Esophagus (tissue), 2 donors: ENCODE measurements at regions not wholly inside any gene's neighbourhood (a gene's known extent, or its start where the extent isn't known, plus 50 kb on each side); places are given as distances from the start of the nearest gene placed in this dataset.

Source experiments
- H3K27ac ChIP-seq, 2 donors: one replicate each; pipeline ENCODE4 v1.5.1; 2013; ENCODE audit warnings: low read depth in 2 of 2, mild to moderate bottlenecking in 2 of 2, inconsistent platforms in 1 of 2, low read length in 1 of 2, moderate library complexity in 1 of 2
- H3K27me3 ChIP-seq, 2 donors: one replicate each; pipeline ENCODE4 v1.6.1; 2013; ENCODE audit warnings: low read length in 2 of 2, control low read depth in 1 of 2, mild to moderate bottlenecking in 1 of 2; ENCODE audit not compliant: insufficient read depth in 2 of 2, control insufficient read depth in 1 of 2
- H3K36me3 ChIP-seq, 2 donors: one replicate each; pipeline ENCODE4 v1.6.1; 2013; ENCODE audit warnings: low read length in 1 of 2; ENCODE audit not compliant: control insufficient read depth in 2 of 2, insufficient read depth in 2 of 2
- H3K4me1 ChIP-seq, 2 donors: one replicate each; pipeline ENCODE4 v1.6.1; 2013; ENCODE audit warnings: low read length in 1 of 2; ENCODE audit not compliant: control insufficient read depth in 2 of 2, insufficient read depth in 2 of 2
- H3K4me3 ChIP-seq, 2 donors: one replicate each; pipeline ENCODE4 v1.5.1; 2013; ENCODE audit warnings: low read length in 2 of 2, mild to moderate bottlenecking in 2 of 2, low read depth in 1 of 2, moderate library complexity in 1 of 2
- H3K9me3 ChIP-seq, 2 donors: one replicate each; pipeline ENCODE4 v1.6.1; 2013; ENCODE audit warnings: mild to moderate bottlenecking in 2 of 2, low read depth in 1 of 2, low read length in 1 of 2, moderate library complexity in 1 of 2; ENCODE audit not compliant: control insufficient read depth in 2 of 2, insufficient read depth in 1 of 2
- WGBS, 2 donors: extraction: QIAGEN DNeasy Blood & Tissue Kit; methylation state at CpG; one replicate each; pipeline ENCODE4 v1.1.7; 2013; 5-methylcytosine and 5-hydroxymethylcytosine counted together
- donor health status: healthy with polysubstance abuse.
- donor health status: Bipolar disorder and iron deficiency.

DNA sequence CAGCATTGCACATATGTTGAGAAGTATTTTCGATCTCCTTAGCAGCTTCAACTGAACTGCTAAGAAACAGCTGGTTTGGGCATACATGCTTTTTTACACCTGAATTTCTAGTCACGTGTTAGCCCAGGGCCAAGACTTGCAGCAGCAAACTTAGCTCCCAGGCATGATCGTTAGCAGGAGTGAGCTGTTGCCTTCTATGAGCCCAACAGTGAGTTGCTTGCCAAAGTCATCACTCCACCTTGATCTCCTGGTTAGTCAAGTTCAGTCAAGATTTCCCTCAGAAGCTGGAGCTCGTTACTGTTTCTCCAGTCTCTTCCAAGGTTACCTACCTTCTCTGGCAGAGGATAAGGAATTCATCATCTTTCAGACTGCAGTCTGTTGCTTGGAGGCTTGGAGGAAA, 100.4 kb upstream of the SEMA6D start:
- Histone ChIP-seq H3K4me3 (no peak overlapping the region), H3K4me1 (no peaks in the 10 kb centered on the region), H3K27me3 (peaks cover 0 to 2% of the 10 kb centered on the region in 2 donors), H3K36me3 (no peaks in the 10 kb centered on the region), H3K9me3 (no peaks in the 10 kb centered on the region), H3K27ac (no peak overlapping the region)
- WGBS, 2 donors, result 48 to 67% methylated on average over 4 of the region's 4 CpGs

DNA sequence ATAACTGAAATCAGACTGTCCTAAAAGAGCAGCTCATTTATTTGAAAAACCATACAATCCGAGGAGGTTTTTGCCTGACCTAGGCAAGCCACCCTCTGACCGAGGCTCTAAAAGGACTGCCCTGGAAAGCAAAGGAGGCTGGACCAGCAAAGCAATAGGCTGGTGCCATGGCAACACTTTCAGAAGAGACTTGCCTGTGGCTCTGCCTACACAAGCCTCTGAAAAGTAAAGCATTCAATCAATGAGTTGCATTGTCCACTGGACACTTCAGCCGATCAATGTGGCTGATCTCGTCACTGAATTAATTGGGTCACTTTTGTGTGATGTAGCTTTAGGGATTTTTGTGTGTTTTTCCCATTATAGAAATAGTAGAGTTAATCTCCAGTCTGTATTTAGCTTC, 99.1 kb upstream of the SEMA6D start:
- Histone ChIP-seq H3K4me3 (no peak overlapping the region), H3K27me3 (peaks cover 0 to 2% of the 10 kb centered on the region in 2 donors)

GRCh38 chr15:47620960-47621681, 96.2 kb upstream of the SEMA6D start:
- Histone ChIP-seq H3K36me3 (no peaks in the 10 kb centered on the region), H3K4me3 (no peak overlapping the region), H3K9me3 (no peaks in the 10 kb centered on the region), H3K27ac (peak overlapping the region in 1 of 2 donors; percentile 2), H3K27me3 (peaks cover 0 to 2% of the 10 kb centered on the region in 2 donors), H3K4me1 (no peaks in the 10 kb centered on the region)
- 50 to 57% methylated on average over 7 of the region's 7 CpGs for WGBS, 2 donors

More for the DNA sequence above, 99.1 kb upstream of the SEMA6D start:
- Histone ChIP-seq H3K4me1 (no peaks in the 10 kb centered on the region), H3K36me3 (no peaks in the 10 kb centered on the region), H3K27ac (no peak overlapping the region), H3K9me3 (no peaks in the 10 kb centered on the region)
- WGBS, 2 donors, result 73 to 80% methylated on average over 4 of the region's 4 CpGs

DNA sequence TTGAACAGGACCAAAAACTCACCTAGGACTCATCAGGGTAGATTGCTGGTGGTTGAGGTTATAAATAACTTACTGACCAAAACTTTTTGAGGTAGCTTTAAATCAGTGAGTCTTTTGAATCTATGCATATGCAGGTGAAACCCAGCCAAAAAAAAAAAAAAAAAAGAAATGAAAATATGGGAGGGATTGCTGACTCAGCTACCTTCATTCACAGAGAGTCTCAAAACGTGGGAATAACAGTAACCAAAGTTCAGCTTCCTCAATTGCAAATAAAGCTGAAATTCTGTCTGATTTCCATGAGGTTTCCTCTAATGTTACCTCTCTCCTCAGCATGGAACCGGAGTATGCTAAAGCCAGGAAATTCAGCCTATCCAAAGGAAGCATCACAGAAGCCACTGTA, 95.2 kb upstream of the SEMA6D start:
- Histone ChIP-seq H3K27me3 (peaks cover 0 to 2% of the 10 kb centered on the region in 2 donors), H3K9me3 (no peaks in the 10 kb centered on the region), H3K27ac (no peak overlapping the region), H3K4me3 (no peak overlapping the region), H3K4me1 (no peaks in the 10 kb centered on the region), H3K36me3 (no peaks in the 10 kb centered on the region)
- 52 to 59% methylated on average over 2 of the region's 2 CpGs for WGBS, 2 donors

DNA sequence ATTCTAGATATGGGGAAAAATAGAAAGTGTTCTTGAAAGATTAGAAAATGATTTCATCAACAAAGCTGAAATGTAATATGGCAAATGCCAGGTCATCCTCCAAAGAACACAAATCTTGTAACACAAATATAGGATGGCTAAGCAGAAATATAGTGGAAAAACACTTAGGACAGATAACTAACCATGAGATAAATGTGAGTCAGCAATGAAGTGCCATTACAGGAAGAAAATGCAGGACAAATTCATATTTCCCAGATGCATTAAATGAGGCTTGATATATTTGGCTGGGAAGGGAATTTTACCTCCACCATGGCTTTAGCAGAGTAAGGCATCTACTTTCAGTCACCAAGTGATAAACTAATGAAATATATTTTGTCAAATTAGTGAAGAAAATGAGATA, 92.8 kb upstream of the SEMA6D start:
- no peaks in the 10 kb centered on the region for H3K4me1 ChIP-seq
- H3K27ac ChIP-seq, result no peak overlapping the region
- no peaks in the 10 kb centered on the region for H3K9me3 ChIP-seq
- H3K4me3 ChIP-seq, result no peak overlapping the region
- H3K27me3 ChIP-seq, result no peaks in the 10 kb centered on the region
- H3K36me3 ChIP-seq, result no peaks in the 10 kb centered on the region

GRCh38 chr15:47639042-47639441, 78.3 kb upstream of the SEMA6D start:
- H3K27me3 ChIP-seq, result no peaks in the 10 kb centered on the region
- WGBS, 2 donors, result 83 to 88% methylated on average over 1 of the region's 1 CpG
- H3K27ac ChIP-seq, result no peak overlapping the region
- H3K4me1 ChIP-seq, result no peaks in the 10 kb centered on the region
- H3K4me3 ChIP-seq, result no peak overlapping the region
- H3K9me3 ChIP-seq, result no peaks in the 10 kb centered on the region
- no peaks in the 10 kb centered on the region for H3K36me3 ChIP-seq

GRCh38 chr15:47640079-47640478, 77.2 kb upstream of the SEMA6D start:
- WGBS, 2 donors, result 93% methylated on average over 5 of the region's 5 CpGs
- Histone ChIP-seq H3K9me3 (no peaks in the 10 kb centered on the region), H3K27me3 (no peaks in the 10 kb centered on the region), H3K27ac (no peak overlapping the region), H3K4me1 (no peaks in the 10 kb centered on the region), H3K4me3 (no peak overlapping the region), H3K36me3 (no peaks in the 10 kb centered on the region)

DNA sequence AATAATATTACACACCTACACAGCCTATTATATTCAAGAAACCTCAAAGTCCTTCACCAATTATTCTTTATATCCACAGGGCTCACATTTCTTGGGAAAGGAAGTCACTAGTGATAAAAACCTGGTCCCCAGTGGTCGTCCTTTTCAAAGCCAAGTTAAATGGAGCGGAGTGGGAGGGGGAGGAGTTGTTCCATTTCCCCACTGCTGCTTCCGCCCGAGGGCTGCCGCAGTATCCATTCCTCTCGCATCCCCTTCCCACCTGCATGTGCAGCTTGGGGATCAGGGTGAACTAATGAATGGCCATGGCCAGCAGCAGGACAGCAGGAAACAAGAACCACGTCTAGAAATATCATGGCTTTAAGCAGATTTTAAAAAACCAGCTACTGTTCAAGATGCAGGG, 76.4 kb upstream of the SEMA6D start:
- no peaks in the 10 kb centered on the region for H3K4me1 ChIP-seq
- H3K9me3 ChIP-seq, result no peaks in the 10 kb centered on the region
- H3K27ac ChIP-seq, result no peak overlapping the region
- H3K27me3 ChIP-seq, result no peaks in the 10 kb centered on the region
- H3K36me3 ChIP-seq, result no peaks in the 10 kb centered on the region
- no peak overlapping the region for H3K4me3 ChIP-seq
- 75 to 85% methylated on average over 7 of the region's 7 CpGs for WGBS, 2 donors

DNA sequence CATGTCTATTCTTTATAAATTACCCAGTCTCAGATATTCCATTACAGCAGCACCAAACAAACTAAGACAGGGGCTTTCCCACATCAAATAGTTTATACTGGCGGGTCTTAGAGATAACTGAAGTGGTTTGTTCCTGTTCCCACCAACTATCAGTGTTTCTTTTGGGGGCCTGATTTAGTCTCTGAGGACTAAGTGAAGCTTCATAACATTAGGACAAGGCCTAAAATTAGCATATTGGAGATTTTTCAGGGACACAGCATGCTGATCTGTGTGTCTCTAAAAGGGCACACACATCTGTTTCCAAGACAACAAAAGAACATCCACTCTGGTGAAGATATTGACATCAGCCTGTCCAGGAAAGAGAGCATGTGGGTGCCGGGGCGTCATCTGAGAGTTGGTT, 72.6 kb upstream of the SEMA6D start:
- Histone ChIP-seq H3K4me1 (no peaks in the 10 kb centered on the region), H3K27me3 (no peaks in the 10 kb centered on the region), H3K27ac (no peak overlapping the region), H3K9me3 (no peaks in the 10 kb centered on the region), H3K36me3 (no peaks in the 10 kb centered on the region), H3K4me3 (no peak overlapping the region)
- 63 to 67% methylated on average over 3 of the region's 3 CpGs for WGBS, 2 donors

DNA sequence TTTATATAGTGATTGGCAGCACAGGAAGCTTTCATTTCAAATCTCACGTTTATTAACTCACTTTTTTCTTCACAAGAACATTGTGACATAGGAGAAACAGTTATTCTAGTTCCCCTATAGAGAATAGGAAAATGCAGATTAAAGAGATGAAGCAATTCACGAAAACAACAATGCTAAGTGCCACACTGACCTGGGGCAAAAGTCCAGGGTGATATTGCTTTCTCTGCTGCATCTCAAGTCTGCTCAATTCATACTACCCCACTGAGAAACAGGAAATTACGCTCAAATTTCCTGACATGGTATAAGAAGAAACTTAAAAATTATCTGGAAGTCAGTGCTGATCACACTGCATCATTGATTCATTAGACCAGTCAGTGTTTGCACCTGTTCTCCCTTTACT, 66.7 kb upstream of the SEMA6D start:
- no peak overlapping the region for H3K4me3 ChIP-seq
- 71 to 84% methylated on average over 3 of the region's 3 CpGs for WGBS, 2 donors
- no peak overlapping the region for H3K27ac ChIP-seq
- no peaks in the 10 kb centered on the region for H3K4me1 ChIP-seq
- H3K9me3 ChIP-seq, result no peaks in the 10 kb centered on the region
- no peaks in the 10 kb centered on the region for H3K27me3 ChIP-seq
- H3K36me3 ChIP-seq, result no peaks in the 10 kb centered on the region
